Fibroblast of the aortic adventitia (primary cell): ENCODE measurements at regions not wholly inside any gene's neighbourhood (a gene's known extent, or its start where the extent isn't known, plus 50 kb on each side); places are given as distances from the start of the nearest gene placed in this dataset.

Source experiments
- DNase-seq: peaks from one replicate; pipeline ENCODE4 v3.0.0-alpha.2; 2010; ENCODE audit warnings: low read depth
- H3K4me3 ChIP-seq: 2 replicates; pipeline ENCODE4 v1.5.1; 2011; ENCODE audit warnings: low read depth, mild to moderate bottlenecking, control low read depth, low read length, moderate library complexity
- TF ChIP-seq, protein P1 (sequence below): IDR thresholded peaks from 2 replicates; pipeline ENCODE4 v1.5.1; 2011; ENCODE audit warnings: mild to moderate bottlenecking, low read length, control low read depth, inconsistent platforms; ENCODE audit not compliant: insufficient read depth

DNA sequence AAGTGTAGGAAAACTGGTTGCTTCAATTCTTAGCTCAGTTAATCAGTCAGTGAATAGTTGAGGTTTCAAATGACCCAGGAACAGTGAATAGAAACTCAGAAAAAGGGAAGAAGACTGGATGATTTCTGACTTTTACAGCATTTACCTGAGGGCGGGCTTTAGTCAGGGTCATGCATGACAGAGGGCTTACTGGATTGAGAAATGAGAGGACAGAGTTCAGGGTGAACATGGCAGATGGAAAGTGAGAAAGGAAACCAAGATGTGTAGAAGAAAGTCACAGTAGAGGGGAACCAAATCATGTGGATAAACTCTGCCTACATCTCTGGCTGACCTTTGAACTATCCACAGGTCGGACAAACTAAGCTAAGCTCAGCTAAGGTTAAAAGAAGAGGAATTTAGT, 596.0 kb downstream of the SEMA5A start:
- TF ChIP-seq, protein P1, sequence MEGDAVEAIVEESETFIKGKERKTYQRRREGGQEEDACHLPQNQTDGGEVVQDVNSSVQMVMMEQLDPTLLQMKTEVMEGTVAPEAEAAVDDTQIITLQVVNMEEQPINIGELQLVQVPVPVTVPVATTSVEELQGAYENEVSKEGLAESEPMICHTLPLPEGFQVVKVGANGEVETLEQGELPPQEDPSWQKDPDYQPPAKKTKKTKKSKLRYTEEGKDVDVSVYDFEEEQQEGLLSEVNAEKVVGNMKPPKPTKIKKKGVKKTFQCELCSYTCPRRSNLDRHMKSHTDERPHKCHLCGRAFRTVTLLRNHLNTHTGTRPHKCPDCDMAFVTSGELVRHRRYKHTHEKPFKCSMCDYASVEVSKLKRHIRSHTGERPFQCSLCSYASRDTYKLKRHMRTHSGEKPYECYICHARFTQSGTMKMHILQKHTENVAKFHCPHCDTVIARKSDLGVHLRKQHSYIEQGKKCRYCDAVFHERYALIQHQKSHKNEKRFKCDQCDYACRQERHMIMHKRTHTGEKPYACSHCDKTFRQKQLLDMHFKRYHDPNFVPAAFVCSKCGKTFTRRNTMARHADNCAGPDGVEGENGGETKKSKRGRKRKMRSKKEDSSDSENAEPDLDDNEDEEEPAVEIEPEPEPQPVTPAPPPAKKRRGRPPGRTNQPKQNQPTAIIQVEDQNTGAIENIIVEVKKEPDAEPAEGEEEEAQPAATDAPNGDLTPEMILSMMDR = no peak
- H3K4me3 ChIP-seq = no peak overlapping the region
- DNase-seq = no peak

DNA sequence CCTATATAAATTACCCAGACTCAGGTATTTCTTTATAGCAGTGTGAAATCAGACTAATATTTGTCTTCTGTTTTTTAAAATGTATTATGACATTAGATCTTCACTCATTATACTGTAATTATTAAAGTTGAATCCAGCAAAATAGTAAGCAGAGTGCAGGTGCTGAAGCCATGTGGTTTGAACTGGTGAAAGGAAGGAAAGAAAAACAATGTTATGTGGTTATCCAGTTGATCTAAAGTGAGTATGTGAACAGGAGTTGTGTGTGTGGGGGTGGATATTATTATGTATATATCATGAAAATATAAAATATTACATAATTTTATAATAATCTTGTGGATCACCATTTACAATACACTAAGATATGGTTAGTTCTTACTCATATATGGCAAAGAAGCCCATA, 593.7 kb downstream of the SEMA5A start:
- TF ChIP-seq, protein P1 = no peak
- H3K4me3 ChIP-seq = no peak overlapping the region
- no peak for DNase-seq

DNA sequence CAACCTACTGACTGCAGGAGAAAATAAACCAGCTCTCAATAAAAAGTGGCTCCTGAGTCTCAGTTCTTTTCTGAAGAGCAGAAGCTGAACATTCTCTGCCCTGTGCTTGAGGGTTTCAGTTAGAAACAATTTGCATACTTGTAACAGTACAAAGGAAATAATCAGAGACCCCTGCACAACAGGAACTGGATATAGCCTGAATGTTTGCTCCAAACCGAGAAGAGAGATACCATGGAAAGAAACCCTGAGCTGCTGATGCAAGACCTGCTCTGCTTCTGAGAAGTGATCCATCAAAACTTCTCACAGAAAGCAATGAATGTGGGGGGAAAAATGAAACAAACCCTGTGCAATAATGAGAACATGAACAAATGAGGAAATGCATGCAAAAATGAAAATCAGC, 592.9 kb downstream of the SEMA5A start:
- peak; percentile 6 for DNase-seq
- H3K4me3 ChIP-seq = no peak overlapping the region
- TF ChIP-seq, protein P1 = no peak

DNA sequence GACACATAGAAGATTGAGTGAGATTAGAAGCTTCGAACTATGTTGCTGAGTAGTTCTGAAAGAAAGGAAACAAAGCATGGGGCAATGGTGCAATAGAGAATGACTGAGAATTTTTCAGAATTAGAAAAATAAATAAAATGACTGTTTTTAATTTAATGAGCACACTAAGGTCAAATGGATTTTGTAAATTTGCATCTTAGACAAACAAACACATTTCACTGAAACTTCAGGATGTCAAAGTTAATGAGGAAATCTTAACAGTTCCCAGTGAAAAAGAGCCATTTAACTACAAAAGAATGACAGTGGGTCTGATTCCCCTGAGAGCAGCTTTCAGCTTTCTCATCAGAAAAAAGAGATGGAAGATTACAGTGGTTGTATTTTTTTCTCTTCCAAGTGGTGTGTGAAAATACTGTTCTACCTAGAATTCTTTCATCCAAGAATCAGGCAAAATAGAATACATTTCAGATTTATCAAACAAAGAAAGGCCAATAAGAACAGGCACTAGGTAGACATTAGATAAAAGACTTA, 591.9 kb downstream of the SEMA5A start:
- H3K4me3 ChIP-seq = no peak overlapping the region
- no peak for DNase-seq
- TF ChIP-seq, protein P1 = no peak

DNA sequence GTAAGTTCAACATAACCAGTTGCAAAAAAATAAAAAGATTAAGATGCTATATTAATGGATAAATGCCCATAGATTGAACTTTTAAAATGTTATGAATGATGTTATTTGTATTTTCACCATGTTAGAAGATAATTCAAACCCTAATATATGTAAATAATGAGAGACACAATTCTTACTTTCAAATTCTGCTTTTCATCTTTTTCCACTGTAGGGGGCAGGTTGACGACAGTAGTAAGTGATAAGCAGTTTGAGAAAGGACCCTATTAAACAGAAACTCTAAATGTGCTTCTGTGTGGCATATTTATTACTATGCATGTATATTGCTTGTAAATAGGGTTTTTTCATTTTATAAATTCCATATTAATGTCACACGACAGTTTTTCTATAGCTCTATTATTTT, 591.1 kb downstream of the SEMA5A start:
- no peak overlapping the region for H3K4me3 ChIP-seq
- DNase-seq = peak; percentile 6
- TF ChIP-seq, protein P1 = peak; percentile 20

DNA sequence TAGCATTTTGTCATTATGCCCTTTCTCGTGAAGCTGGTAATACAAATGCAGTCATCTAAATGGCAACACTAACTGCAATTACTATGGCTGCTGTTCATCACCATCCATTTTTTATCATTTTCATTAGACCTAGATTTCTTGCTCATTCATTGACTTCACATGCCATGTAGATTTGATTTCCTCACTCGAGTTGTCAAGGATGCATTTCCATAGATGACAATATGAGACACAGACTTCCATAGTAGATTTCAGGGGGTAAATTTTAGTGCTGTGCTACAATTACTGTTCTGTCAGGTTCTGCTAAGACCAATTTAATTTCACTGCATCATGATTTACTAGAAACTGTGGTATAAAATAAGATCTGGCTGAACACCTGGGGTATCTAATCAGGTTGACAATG, 589.2 kb downstream of the SEMA5A start:
- no peak for DNase-seq
- H3K4me3 ChIP-seq = no peak overlapping the region
- TF ChIP-seq, protein P1 = no peak

DNA sequence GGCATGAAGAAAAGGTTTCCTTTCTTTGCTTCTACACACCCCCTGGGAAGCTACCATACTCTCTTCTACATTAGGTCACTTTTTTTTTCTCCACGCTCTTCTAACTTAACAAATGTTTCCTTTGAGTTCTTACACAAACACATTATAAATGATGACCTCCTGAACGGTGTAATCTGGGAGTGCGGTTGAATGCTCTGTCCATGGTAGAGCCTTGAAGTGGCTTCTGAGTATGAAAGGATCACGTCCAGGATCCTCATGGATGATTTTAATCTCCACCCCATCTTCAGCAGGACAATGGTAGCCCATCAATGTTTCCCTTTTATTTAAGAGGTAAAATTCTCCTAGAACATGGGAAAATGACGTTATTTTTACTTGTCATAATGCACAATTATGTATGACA, 587.3 kb downstream of the SEMA5A start:
- TF ChIP-seq, protein P1 = no peak
- no peak overlapping the region for H3K4me3 ChIP-seq
- DNase-seq = no peak
